Mesendoderm (in vitro differentiated cells): ENCODE measurements at regions not wholly inside any gene's neighbourhood (a gene's known extent, or its start where the extent isn't known, plus 50 kb on each side); places are given as distances from the start of the nearest gene placed in this dataset.

ENCODE experiments used
- DNase-seq: peaks from one replicate; pipeline ENCODE4 v3.0.0; 2013
- H2AK5ac ChIP-seq: 2 replicates; pipeline ENCODE4 v1.6.1; 2013; ENCODE audit warnings: low read length, inconsistent platforms
- H2BK120ac ChIP-seq: 2 replicates; pipeline ENCODE4 v1.6.1; 2013; ENCODE audit warnings: low read depth, mild to moderate bottlenecking, low read length, moderate library complexity, mixed read lengths
- H2BK15ac ChIP-seq: replicated peaks from 2 replicates; pipeline ENCODE4 v1.6.1; 2013; ENCODE audit warnings: low read depth, mild to moderate bottlenecking, moderate library complexity
- H2BK5ac ChIP-seq: 2 replicates; pipeline ENCODE4 v1.6.1; 2013; ENCODE audit warnings: low read length, inconsistent platforms
- H3K18ac ChIP-seq: 2 replicates; pipeline ENCODE4 v1.6.1; 2013; ENCODE audit warnings: mild to moderate bottlenecking, low read length, mixed read lengths
- H3K23ac ChIP-seq: one replicate; pipeline ENCODE4 v1.6.1; 2013; ENCODE audit warnings: low read length
- H3K27ac ChIP-seq: 2 replicates; pipeline ENCODE4 v1.5.1; 2013; ENCODE audit warnings: low read depth, mild to moderate bottlenecking, inconsistent platforms, low read length, moderate library complexity
- H3K27me3 ChIP-seq: 2 replicates; pipeline ENCODE4 v1.6.1; 2013; ENCODE audit warnings: low read length, control low read depth, mild to moderate bottlenecking, inconsistent platforms; ENCODE audit not compliant: insufficient read depth, poor library complexity
- H3K36me3 ChIP-seq: 2 replicates; pipeline ENCODE4 v1.6.1; 2013; ENCODE audit warnings: low read length, inconsistent platforms; ENCODE audit not compliant: control insufficient read depth, insufficient read depth
- H3K4ac ChIP-seq: one replicate; pipeline ENCODE4 v1.6.1; 2013; ENCODE audit warnings: low read depth, mild to moderate bottlenecking, low read length, moderate library complexity
- H3K4me1 ChIP-seq: 2 replicates; pipeline ENCODE4 v1.6.1; 2013; ENCODE audit warnings: low read depth, low read length, inconsistent platforms; ENCODE audit not compliant: control insufficient read depth
- H3K4me2 ChIP-seq: 2 replicates; pipeline ENCODE4 v1.6.1; 2013; ENCODE audit warnings: low read length
- H3K4me3 ChIP-seq: 2 replicates; pipeline ENCODE4 v1.5.1; 2013; ENCODE audit warnings: mild to moderate bottlenecking, low read length
- H3K56ac ChIP-seq: one replicate; pipeline ENCODE4 v1.6.1; 2013; ENCODE audit warnings: low read length
- H3K79me1 ChIP-seq: 2 replicates; pipeline ENCODE4 v1.6.1; 2013; ENCODE audit warnings: low read length, inconsistent platforms
- H3K79me2 ChIP-seq: 2 replicates; pipeline ENCODE4 v1.6.1; 2013; ENCODE audit warnings: mild to moderate bottlenecking, low read length; ENCODE audit not compliant: control insufficient read depth, insufficient read depth
- H3K9ac ChIP-seq: 2 replicates; pipeline ENCODE4 v1.6.1; 2013; ENCODE audit warnings: low read length, inconsistent platforms
- H4K5ac ChIP-seq: one replicate; pipeline ENCODE4 v1.6.1; 2013; ENCODE audit warnings: low read length
- H4K8ac ChIP-seq: one replicate; pipeline ENCODE4 v1.6.1; 2013; ENCODE audit warnings: low read depth, mild to moderate bottlenecking, control low read depth, low read length, moderate library complexity
- WGBS: extraction: QIAGEN DNeasy Blood & Tissue Kit; methylation state at CpG from one replicate; pipeline ENCODE4 v1.1.7; 2013; ENCODE audit warnings: low lambda C conversion rate, missing lambda C conversion rate; ENCODE audit not compliant: insufficient coverage; ENCODE audit errors: extremely low coverage; 5-methylcytosine and 5-hydroxymethylcytosine counted together

- Histone ChIP-seq H3K4me2 (no peak overlapping the region), H3K4me1 (peaks cover 7% of the 10 kb centered on the region), H3K79me2 (no peaks in the 10 kb centered on the region), H3K27me3 (no peaks in the 10 kb centered on the region), H4K8ac (no peak overlapping the region), H2BK5ac (peak overlapping the region; percentile 84), H3K27ac (no peak overlapping the region), H3K18ac (no peak overlapping the region), H2BK120ac (no peak overlapping the region), H2AK5ac (peak overlapping the region; percentile 48), H4K5ac (no peak overlapping the region), H3K4ac (no peak overlapping the region), H3K23ac (no peak overlapping the region), H3K79me1 (no peaks in the 10 kb centered on the region), H3K36me3 (no peaks in the 10 kb centered on the region), H3K56ac (peak overlapping the region; percentile 44), H3K9ac (no peak overlapping the region), H3K4me3 (no peak overlapping the region), H2BK15ac (no peak overlapping the region)
- WGBS, result 100% methylated on average over 1 of the region's 2 CpGs
- DNase-seq, result no peak
These were observed 78.0 kb upstream of the GATA6 start for GRCh38 chr18:22091341-22091740.

DNA sequence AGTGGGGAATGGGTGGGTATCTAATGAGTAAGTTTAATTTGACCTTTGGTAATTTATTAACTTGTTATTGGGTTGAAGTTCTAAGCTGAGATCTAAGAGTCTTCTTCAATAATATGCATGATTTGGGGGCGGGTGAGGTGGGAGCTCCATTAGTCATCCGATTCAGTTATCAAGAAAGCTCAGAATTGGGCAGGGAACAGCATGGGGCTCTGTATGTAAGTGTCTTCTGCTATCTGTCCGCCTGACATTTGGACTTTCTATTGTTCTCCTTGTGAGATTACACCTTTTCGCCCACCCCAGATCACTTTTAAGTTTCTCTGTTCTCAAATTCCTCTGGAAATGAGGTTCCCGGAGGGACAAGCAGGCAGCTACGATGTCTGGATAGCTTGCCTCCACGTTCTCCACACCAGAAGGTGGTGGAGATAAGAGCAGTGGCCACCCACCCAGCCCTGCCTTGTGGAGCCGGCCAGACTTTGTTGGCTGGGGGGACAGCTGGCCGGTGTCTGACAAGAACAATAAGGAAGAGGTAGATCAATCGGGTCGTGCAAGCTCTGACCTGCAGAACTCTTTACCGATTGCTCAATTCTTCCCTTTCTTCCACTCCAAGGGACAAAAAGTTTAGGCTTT is 75.5 kb upstream of the GATA6 start:
- Histone ChIP-seq H2BK15ac (no peak overlapping the region), H4K5ac (no peak overlapping the region), H4K8ac (no peak overlapping the region), H2AK5ac (no peak overlapping the region), H3K36me3 (no peaks in the 10 kb centered on the region), H3K4me2 (no peak overlapping the region), H3K9ac (peak overlapping the region; percentile 14), H3K4ac (no peak overlapping the region), H2BK120ac (peak overlapping the region; percentile 47), H3K4me1 (peaks cover 7% of the 10 kb centered on the region), H3K4me3 (no peak overlapping the region), H3K56ac (peak overlapping the region; percentile 66), H3K23ac (no peak overlapping the region), H3K79me1 (no peaks in the 10 kb centered on the region), H3K27me3 (no peaks in the 10 kb centered on the region), H3K79me2 (no peaks in the 10 kb centered on the region), H3K27ac (peak overlapping the region; percentile 89), H2BK5ac (peak overlapping the region; percentile 72), H3K18ac (peak overlapping the region; percentile 81)
- peak; percentile 92 for DNase-seq
- WGBS, result no CpG with 5 or more reads among the region's 12 CpGs

- no peak overlapping the region for H4K5ac ChIP-seq
- peak overlapping the region; percentile 81 for H3K18ac ChIP-seq
- peak overlapping the region; percentile 71 for H2AK5ac ChIP-seq
- H3K27me3 ChIP-seq, result no peaks in the 10 kb centered on the region
- no peak overlapping the region for H3K4me3 ChIP-seq
- peak overlapping the region; percentile 70 for H3K23ac ChIP-seq
- peak overlapping the region; percentile 72 for H2BK5ac ChIP-seq
- H3K56ac ChIP-seq, result peak overlapping the region; percentile 66
- peak overlapping the region; percentile 89 for H3K27ac ChIP-seq
- H3K9ac ChIP-seq, result peak overlapping the region; percentile 14
- H3K79me1 ChIP-seq, result no peaks in the 10 kb centered on the region
- H3K4me1 ChIP-seq, result peaks cover 7% of the 10 kb centered on the region
- H3K36me3 ChIP-seq, result no peaks in the 10 kb centered on the region
- H2BK15ac ChIP-seq, result no peak overlapping the region
- no peaks in the 10 kb centered on the region for H3K79me2 ChIP-seq
- H3K4ac ChIP-seq, result peak overlapping the region; percentile 1
- peak overlapping the region; percentile 47 for H2BK120ac ChIP-seq
- WGBS, result no CpG with 5 or more reads among the region's 4 CpGs
- peak; percentile 89 for DNase-seq
- H4K8ac ChIP-seq, result no peak overlapping the region
- H3K4me2 ChIP-seq, result no peak overlapping the region
These were observed 75.0 kb upstream of the GATA6 start for GRCh38 chr18:22094358-22094734.

DNA sequence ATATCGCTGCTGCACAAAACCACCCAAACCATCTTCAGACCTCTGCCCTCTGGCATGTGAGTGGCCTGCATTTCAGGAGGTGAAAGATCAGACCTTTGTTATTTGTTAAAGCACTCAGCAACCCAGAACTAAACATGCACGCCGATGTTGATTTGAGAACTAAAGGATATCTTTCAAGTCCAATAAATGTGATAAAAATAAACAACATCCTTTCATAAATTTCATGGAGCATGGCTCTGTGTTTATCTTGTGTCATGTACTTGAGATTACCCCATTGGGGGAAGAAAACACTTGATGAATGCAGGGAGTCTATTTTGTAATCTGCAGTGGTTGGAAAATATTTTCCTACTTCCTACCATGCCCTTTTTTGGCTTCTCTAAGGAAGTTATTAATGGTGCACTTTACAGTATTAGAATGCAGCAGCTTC is 70.8 kb upstream of the GATA6 start:
- Histone ChIP-seq H3K4me2 (no peak overlapping the region), H3K27ac (no peak overlapping the region), H3K79me2 (no peaks in the 10 kb centered on the region), H3K36me3 (no peaks in the 10 kb centered on the region), H3K4me1 (peaks cover 12% of the 10 kb centered on the region), H4K5ac (no peak overlapping the region), H3K23ac (no peak overlapping the region), H4K8ac (peak overlapping the region; percentile 15), H3K79me1 (no peaks in the 10 kb centered on the region), H3K56ac (peak overlapping the region; percentile 40), H2AK5ac (no peak overlapping the region), H2BK5ac (peak overlapping the region; percentile 54), H3K27me3 (no peaks in the 10 kb centered on the region), H3K18ac (peak overlapping the region; percentile 53), H3K9ac (no peak overlapping the region), H2BK120ac (no peak overlapping the region), H2BK15ac (no peak overlapping the region), H3K4me3 (no peak overlapping the region), H3K4ac (peak overlapping the region; percentile 20)
- no CpG with 5 or more reads among the region's 3 CpGs for WGBS
- no peak for DNase-seq

- H3K4me1 ChIP-seq, result peaks cover 10% of the 10 kb centered on the region
- no peak overlapping the region for H4K5ac ChIP-seq
- no peaks in the 10 kb centered on the region for H3K79me1 ChIP-seq
- no peak overlapping the region for H3K4me3 ChIP-seq
- no peak overlapping the region for H3K23ac ChIP-seq
- no peak overlapping the region for H4K8ac ChIP-seq
- H2AK5ac ChIP-seq, result peak overlapping the region; percentile 66
- peak overlapping the region; percentile 38 for H2BK5ac ChIP-seq
- H3K27ac ChIP-seq, result no peak overlapping the region
- no peaks in the 10 kb centered on the region for H3K79me2 ChIP-seq
- no peaks in the 10 kb centered on the region for H3K36me3 ChIP-seq
- no peaks in the 10 kb centered on the region for H3K27me3 ChIP-seq
- H3K4me2 ChIP-seq, result no peak overlapping the region
- H2BK15ac ChIP-seq, result no peak overlapping the region
- H3K9ac ChIP-seq, result no peak overlapping the region
- no CpG with 5 or more reads among the region's 2 CpGs for WGBS
- peak overlapping the region; percentile 29 for H3K56ac ChIP-seq
- H3K4ac ChIP-seq, result peak overlapping the region; percentile 75
- H2BK120ac ChIP-seq, result no peak overlapping the region
- H3K18ac ChIP-seq, result peak overlapping the region; percentile 24
- no peak for DNase-seq
These were observed 69.5 kb upstream of the GATA6 start for GRCh38 chr18:22099925-22100324.

DNA sequence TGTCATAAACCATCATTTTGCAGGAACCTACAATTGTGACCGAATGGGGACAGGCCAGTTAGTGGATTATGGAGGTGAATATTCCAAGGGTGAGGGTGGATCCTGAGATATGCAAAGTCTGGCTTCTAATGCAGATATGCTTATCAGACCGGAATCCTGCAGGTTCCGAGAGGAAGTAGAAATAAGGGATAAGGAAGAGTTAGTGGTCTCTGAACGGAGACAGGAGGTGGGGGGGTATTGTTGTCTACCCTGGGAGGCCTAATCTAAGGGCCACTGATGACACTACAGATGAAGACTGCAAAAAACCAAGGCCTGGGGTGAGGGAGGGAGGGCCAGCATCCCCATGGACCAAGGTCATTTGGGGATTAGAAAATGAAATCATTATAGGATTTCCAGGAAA is 67.7 kb upstream of the GATA6 start:
- Histone ChIP-seq H3K79me1 (no peaks in the 10 kb centered on the region), H3K18ac (no peak overlapping the region), H3K27me3 (no peaks in the 10 kb centered on the region), H2BK5ac (peak overlapping the region; percentile 64), H3K4ac (peak overlapping the region; percentile 97), H3K36me3 (no peaks in the 10 kb centered on the region), H3K4me1 (peaks cover 8% of the 10 kb centered on the region), H3K23ac (no peak overlapping the region), H3K4me3 (no peak overlapping the region), H4K5ac (no peak overlapping the region), H4K8ac (no peak overlapping the region), H2AK5ac (no peak overlapping the region), H3K56ac (no peak overlapping the region), H2BK120ac (no peak overlapping the region), H3K79me2 (no peaks in the 10 kb centered on the region), H2BK15ac (no peak overlapping the region), H3K9ac (no peak overlapping the region), H3K27ac (peak overlapping the region; percentile 84), H3K4me2 (no peak overlapping the region)
- WGBS, result no CpG with 5 or more reads among the region's 4 CpGs
- DNase-seq, result peak; percentile 92
